ENCODE measurements at regions not wholly inside any gene's neighbourhood (a gene's known extent, or its start where the extent isn't known, plus 50 kb on each side); places are given as distances from the start of the nearest gene placed in this dataset.
"Not testable (repeated sequence)": the region's sequence is repeated elsewhere in the genome, so short reads cannot be mapped to it uniquely, and the experiment has no call there.

DNA sequence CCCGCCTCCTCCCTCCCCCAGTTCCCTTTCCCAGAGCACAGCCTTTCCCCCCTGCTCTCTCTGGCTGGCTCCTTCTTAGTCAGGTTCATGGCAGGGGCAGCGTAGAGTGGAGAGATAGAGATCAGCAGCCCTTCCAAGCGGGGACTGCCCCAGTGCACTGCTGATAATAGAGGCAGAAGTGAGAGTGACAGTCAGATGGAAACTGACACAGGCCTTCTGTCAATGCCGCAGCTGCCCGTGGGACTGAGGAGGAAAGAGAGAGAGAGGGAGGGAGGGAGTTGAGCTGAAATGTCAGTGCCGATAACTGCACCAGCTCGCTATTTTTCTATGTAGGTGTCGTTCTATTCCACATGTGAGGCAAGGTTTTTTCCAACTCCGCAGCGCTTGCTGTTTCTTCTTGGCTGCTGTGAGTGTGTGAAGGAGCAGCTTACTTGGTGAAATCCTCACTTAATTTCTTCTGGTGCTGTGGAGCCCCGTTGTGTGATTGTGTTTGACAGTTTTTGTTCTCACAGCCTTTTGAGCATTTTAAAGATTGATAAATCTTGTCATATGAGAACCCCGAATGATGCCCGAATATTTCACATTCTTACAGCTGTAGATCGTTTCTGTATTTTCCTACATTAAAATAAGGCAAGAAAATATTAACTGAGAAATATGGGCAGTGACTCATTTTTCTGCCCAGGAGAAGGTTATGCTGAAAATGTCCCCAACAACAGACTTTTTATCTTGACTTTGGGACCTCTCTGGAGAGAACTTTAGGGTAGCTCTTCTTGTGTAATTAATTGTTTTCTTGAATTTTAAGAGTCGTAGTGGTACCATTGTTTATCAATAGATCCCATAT, 386.4 kb upstream of the MMS22L start:
- intact Hi-C loops (cut with micrococcal nuclease) = no loop called here

GRCh38 chr6:97674802-97675201, 391.8 kb upstream of the MMS22L start:
- intact Hi-C loops (cut with micrococcal nuclease) = no loop called here

- intact Hi-C loops (cut with micrococcal nuclease) = no loop called here
Observed at GRCh38 chr6:97677626-97678025, 394.6 kb upstream of the MMS22L start.

DNA sequence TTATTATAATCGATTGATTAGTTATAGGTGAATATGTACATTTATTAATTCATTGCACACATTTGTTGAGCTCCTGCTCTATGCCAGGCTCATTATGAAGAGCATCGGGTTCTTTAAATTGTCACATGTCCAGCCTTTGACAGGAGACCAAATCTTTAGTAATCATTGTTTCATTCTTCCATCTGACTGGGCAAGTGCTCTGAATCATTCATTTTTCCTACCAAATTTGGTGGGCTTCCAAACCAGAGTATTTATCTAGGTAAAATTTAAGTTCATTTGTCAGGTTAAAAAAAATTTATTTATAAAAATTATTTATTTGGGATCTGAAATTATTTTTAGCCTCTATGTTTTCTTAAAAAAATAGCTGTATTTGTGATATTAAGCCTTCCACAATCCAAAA, 404.9 kb upstream of the MMS22L start:
- intact Hi-C loops (cut with micrococcal nuclease) = no loop called here

DNA sequence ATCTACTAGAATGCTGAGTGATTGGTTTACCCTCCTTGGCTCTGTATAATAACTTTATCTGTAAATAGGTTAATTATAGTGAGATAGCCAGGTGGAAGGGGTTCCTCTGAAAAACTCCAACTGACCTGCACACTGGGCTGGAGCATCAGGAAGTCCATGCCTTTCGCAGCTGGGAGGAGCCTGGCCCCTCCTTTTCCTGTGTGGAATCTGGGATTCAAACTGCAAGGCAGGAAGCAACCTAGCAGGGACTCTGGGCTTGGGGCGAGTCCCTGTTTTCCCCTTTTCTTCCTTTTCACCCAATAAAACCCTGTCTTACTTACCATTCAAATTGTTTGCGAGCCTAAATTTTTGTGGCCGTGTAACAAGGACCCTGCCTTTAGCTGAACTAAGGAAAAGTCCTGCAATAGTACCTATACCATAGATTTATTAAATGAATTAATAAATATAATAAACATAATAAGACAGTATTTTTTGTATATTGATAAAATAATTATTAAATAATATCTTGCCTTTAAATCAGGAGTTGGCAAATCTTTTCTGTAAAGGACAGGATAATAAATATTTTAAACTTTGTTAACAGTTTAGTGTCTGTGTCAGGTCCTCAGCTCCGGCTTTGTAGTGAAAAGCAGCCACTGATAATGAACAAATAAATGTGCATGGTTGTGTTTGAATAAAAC, 406.2 kb upstream of the MMS22L start:
- intact Hi-C loops (cut with micrococcal nuclease) = no loop called here

DNA sequence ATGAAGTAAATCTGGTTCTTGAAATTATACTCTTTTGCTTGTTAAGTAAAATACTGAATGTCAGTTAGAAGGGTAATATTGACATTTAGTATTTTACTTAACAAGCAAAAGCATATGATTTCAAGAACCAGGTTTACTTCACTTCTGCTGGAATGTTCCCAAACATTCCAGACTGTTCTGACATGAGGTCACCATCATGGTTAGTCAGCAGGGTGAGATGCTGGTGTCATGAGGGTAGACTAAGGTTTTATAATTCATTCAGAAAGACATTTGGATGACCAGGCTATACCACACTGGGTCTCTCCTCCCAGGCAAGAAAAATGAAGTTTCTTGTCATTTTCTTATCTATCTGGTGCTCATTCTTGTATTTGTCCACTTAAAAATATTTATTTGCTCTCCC, 414.4 kb upstream of the MMS22L start:
- intact Hi-C loops (cut with micrococcal nuclease) = no loop called here

DNA sequence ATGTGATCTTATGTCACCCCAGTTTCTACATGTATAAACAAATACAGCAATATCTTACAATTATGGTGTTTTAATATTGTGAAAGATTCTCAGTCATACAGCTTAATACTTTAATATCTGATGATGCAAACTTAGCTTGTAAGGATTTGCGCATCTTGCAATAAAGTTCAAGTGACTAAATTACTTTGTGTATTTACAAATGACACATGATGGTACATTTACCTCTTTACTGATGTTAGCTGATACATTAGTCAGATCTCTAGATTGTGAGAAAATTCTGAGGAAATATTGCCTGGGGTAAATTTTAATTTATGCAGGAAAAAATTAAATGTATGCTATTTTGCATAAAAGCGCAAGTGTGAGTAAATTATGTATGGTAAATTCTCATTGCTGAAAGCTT, 418.8 kb upstream of the MMS22L start:
- intact Hi-C loops (cut with micrococcal nuclease) = no loop called here

DNA sequence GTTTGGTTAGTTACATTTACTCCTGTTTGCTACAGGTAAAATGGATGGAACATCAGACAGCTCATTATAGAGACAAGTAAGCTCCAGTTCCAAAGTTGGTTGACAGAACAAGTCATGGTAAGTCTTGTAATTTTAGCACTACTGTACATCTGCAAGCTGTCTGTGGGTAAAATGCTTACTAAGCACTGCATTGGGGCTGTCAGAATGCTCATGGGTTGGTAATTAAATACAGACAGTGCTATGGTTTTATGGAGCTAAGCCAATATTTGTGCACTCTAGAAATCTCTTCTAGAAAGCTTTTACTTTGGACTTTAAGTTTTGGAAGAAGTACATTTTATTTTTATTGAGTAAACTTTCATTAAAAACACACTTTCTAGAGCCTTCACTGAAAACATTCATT, 419.2 kb upstream of the MMS22L start:
- intact Hi-C loops (cut with micrococcal nuclease) = no loop called here

- intact Hi-C loops (cut with micrococcal nuclease) = no loop called here
Observed at GRCh38 chr6:97703661-97704060, 420.6 kb upstream of the MMS22L start.

DNA sequence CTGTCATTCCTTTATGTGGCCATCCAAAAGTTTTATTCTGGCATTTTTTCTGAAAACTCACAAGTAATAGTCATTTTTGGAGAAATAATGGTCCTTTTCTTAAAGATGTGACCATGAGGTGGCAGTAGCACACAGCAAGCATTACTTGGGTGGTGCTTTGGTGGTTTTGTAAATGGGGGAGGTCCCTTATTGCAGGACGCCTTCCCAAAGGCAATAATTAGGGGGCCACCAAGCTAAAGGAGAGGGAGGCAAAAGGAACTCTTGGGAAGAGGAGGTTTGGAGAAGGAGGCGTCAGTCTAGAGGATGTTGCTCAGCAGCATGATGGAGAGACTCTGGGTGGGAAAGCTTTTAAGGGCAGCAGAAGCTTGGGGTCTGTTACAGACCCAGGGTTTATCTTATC, 422.6 kb upstream of the MMS22L start:
- intact Hi-C loops (cut with micrococcal nuclease) = no loop called here

DNA sequence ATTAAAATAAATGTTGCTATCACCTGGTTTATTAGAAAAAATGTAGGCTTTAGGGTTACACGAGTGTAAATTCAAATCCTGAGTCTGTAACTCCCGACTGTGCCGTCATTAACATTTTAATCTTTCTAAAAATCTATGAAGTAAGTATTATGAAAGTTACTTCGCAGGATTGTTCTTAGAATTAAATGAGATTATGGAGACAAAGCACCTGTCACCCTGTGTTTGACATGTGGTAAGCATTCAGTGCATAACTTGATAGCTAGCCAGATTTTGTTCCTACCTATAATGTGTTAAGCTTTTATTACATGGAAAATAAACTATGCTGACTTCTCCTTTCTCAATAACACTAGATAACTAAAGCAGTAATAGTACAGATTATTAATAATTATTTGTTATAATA, 429.7 kb upstream of the MMS22L start:
- intact Hi-C loops (cut with micrococcal nuclease) = no loop called here

DNA sequence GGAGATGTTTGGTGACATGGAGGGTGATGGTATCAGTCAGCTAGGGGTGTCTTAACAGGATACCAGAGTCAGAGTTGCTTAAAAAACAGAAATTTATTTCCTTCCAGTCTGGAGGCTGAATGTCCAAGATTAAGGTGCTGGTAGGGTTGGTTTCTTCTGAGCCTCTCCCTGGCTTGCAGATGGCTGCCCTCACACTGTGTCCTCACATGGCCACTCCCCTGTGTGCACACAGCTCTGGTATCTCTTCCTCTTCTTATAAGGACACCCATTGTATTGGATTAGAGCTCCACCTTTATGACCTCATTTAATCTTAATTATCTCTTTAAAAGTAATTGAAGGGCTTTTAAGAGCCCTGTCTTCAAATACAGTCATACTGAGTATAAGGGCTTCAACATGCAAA, 431.8 kb upstream of the MMS22L start:
- intact Hi-C loops (cut with micrococcal nuclease) = no loop called here

- intact Hi-C loops (cut with micrococcal nuclease) = no loop called here
Observed at GRCh38 chr6:97717086-97717485, 434.1 kb upstream of the MMS22L start.

- intact Hi-C loops (cut with micrococcal nuclease) = no loop called here
Observed at GRCh38 chr6:97726378-97726777, 443.4 kb upstream of the MMS22L start.

- intact Hi-C loops (cut with micrococcal nuclease) = no loop called here
Observed at GRCh38 chr6:97732045-97732444, 449.0 kb upstream of the MMS22L start.

DNA sequence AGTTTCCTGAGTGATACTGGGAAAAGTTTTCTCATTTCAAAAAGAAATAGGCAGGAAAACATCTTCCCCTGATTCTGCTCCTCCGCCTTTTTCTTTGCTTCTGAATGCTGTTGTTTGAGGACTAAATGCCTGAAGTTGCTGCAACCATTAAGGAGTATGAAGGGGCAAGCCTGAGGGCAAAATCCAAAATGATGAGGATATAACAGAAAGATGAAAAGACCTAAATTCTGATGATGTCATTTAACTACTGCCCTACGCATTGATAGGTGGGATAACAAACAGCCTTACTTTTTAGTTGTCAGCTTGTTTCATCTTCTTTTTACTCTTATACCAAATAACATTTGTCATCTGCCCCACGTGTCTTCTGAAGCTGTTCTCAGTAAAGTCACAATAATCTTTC, 474.6 kb upstream of the MMS22L start:
- intact Hi-C loops (cut with micrococcal nuclease) = no loop called here

- intact Hi-C loops (cut with micrococcal nuclease) = no loop called here
Observed at GRCh38 chr6:97765461-97765860, 482.4 kb upstream of the MMS22L start.

- intact Hi-C loops (cut with micrococcal nuclease) = no loop called here
Observed at GRCh38 chr6:97771372-97771771, 488.4 kb upstream of the MMS22L start.

GRCh38 chr6:97775012-97775411, 492.0 kb upstream of the MMS22L start:
- intact Hi-C loops (cut with micrococcal nuclease) = no loop called here

DNA sequence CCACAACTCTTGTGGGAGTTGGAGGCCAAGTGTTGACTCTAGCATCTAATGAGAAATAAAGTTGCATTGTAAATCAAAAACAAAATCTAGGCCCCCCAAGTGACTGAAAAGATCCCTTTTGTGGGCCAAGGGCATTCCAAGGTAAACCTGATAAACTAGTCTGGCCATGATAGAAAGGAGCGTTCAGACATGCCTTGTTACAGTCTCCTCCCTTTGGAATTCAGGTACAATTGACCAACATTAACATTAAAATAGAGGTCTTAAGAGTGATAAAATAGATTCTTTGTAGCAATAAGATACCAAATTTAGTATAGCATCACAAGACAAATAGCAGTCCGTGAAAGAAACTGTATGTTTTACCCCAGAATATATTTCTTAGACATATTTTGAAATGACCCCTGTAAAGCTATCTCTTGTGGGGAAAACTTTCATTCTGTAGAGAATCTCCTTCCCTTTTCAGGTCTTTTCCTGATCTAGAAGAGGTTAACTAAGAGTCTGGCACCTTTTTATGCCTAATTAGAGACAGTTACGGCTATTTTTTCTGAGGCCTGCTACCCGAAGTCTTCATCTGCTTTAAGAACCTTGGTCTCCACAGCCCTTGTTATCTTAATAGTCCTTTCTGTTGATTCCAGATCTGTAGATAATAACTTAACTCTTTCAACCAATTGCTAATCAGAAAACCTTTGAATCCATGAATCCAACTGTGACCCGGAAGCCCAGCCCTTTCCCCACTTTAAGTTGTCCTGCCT, 495.4 kb upstream of the MMS22L start:
- intact Hi-C loops (cut with micrococcal nuclease) = no loop called here

DNA sequence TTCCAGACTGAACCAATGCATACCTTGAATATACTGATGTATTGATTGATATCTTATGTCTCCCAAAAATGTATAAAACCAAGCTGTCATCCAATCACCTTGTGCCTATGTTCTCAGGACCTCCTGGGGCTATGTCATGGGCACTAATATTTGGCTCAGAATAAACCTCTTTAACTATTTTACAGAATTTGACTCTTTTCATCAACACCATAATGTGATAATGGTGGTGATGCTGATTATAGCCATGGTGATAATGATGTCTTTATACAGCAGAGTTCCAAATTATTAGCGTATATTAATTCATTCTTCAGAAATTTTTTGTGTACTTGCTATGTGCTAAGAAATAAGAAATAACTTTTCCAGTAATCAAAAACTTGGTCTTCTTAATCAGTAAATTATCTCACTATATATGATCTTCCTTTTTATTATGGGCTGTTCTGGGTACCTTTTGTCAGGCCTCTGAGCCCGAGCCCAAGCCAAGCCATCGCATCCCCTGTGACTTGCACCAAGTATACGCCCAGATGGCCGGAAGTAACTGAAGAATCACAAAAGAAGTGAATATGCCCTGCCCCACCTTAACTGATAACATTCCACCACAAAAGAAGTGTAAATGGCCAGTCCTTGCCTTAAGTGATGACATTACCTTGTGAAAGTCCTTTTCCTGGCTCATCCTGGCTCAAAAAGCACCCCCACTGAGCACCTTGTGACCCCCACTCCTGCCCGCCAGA, 496.2 kb upstream of the MMS22L start:
- intact Hi-C loops (cut with micrococcal nuclease) = not testable (repeated sequence)

Measured in T-helper 2 cell treated with Interferon-gamma antibody and Interleukin-4, amounts not matched to agents 100 ng/mL and 5 ng/mL, for 36 hours (primary cell).